Gastroesophageal sphincter (tissue), 2 donors: ENCODE measurements at regions not wholly inside any gene's neighbourhood (a gene's known extent, or its start where the extent isn't known, plus 50 kb on each side); places are given as distances from the start of the nearest gene placed in this dataset.

Source experiments
- EP300 ChIP-seq: sonication (generic); formaldehyde crosslinking; IDR thresholded peaks from one replicate; pipeline ENCODE4 v1.6.1; 2017; ENCODE audit warnings: antibody characterized with exemption, mild to moderate bottlenecking
- POLR2A ChIP-seq, 2 donors: fragments of 450-650 bp; IDR thresholded peaks; one replicate each; pipeline ENCODE4 v1.6.1; 2017; ENCODE audit warnings: antibody characterized with exemption in 2 of 2, mild to moderate bottlenecking in 2 of 2, moderate library complexity in 1 of 2

DNA sequence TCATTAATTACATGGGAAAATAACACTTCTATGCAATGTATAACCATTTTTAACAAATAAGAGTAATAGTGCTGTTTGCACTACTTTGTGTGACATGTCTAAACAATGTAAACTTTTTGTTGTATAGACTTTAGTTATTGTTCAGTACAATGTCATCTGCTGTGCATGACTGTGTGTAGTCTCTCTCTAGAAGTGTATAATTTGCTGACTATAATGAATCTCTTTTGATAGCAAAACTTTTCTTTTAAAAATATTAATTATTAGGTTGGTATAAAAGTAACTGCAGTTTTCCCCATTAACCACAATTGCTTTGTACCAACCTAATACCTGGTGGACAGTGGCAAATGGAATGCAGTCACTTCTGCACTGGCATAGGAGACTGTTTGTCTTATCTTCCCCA, 124.2 kb upstream of the SGK1 start:
- TF ChIP-seq EP300 (no peak), POLR2A (IDR thresholded peaks at IDR 0.05) (no peak)
